DND-41 (cell line): ENCODE measurements at regions not wholly inside any gene's neighbourhood (a gene's known extent, or its start where the extent isn't known, plus 50 kb on each side); places are given as distances from the start of the nearest gene placed in this dataset.

ENCODE experiments used
- ATAC-seq: fragments of 200-7000 bp; cut with Tn5 transposase; 3 replicates; pipeline ENCODE4 v1.9.1; 2021; ENCODE audit warnings: low read depth; ENCODE audit not compliant: insufficient read depth
- DNase-seq: peaks from one replicate; pipeline ENCODE4 v3.0.0-alpha.2; 2020
- H2AFZ ChIP-seq: 2 replicates; pipeline ENCODE4 v1.6.0; 2012; ENCODE audit warnings: low read depth, low read length
- H3K27ac ChIP-seq: 2 replicates; pipeline ENCODE4 v1.5.1; 2012; ENCODE audit warnings: low read length, inconsistent platforms
- H3K27me3 ChIP-seq: fragments of 200-600 bp; sonication (generic); 2 replicates; pipeline ENCODE4 v1.6.0; 2012; ENCODE audit warnings: low read length, mild to moderate bottlenecking, inconsistent platforms; ENCODE audit not compliant: insufficient read depth, poor library complexity
- H3K36me3 ChIP-seq: 2 replicates; pipeline ENCODE4 v1.5.1; 2012; ENCODE audit warnings: low read length, inconsistent platforms; ENCODE audit not compliant: insufficient read depth
- H3K4me1 ChIP-seq: 2 replicates; pipeline ENCODE4 v1.5.1; 2012; ENCODE audit warnings: mild to moderate bottlenecking, low read length; ENCODE audit not compliant: insufficient read depth
- H3K4me2 ChIP-seq: 2 replicates; pipeline ENCODE4 v1.6.0; 2012; ENCODE audit warnings: mild to moderate bottlenecking, moderate library complexity, low read length, inconsistent platforms; ENCODE audit not compliant: insufficient read depth
- H3K4me3 ChIP-seq, 2 experiments: fragments of 200-600 bp in 1 of 2; shearing (Covaris generic) in 1 of 2; 2 replicates each; pipeline ENCODE4 v1.5.1; 2012 to 2016; ENCODE audit warnings: inconsistent platforms in 2 of 2, low read length in 2 of 2, mild to moderate bottlenecking in 2 of 2, low read depth in 1 of 2, moderate library complexity in 1 of 2
- H3K79me2 ChIP-seq: 2 replicates; pipeline ENCODE4 v1.6.0; 2012; ENCODE audit warnings: low read length, inconsistent platforms; ENCODE audit not compliant: insufficient read depth
- H3K9ac ChIP-seq: 2 replicates; pipeline ENCODE4 v1.6.0; 2012; ENCODE audit warnings: low read depth, mild to moderate bottlenecking, inconsistent platforms, low read length, moderate library complexity
- H3K9me3 ChIP-seq: 2 replicates; pipeline ENCODE4 v1.5.1; 2012; ENCODE audit warnings: low read length, moderate library complexity, mild to moderate bottlenecking, inconsistent platforms; ENCODE audit not compliant: insufficient read depth, severe bottlenecking
- H4K20me1 ChIP-seq: 2 replicates; pipeline ENCODE4 v1.6.0; 2012; ENCODE audit warnings: low read length; ENCODE audit not compliant: insufficient read depth
- EZH2 ChIP-seq: IDR thresholded peaks from 3 replicates; pipeline ENCODE4 v1.6.1; 2012; ENCODE audit warnings: borderline replicate concordance, low read depth, mild to moderate bottlenecking, moderate library complexity, low read length, inconsistent platforms; ENCODE audit not compliant: severe bottlenecking
- TF ChIP-seq, protein P1 (sequence below): IDR thresholded peaks from 2 replicates; pipeline ENCODE4 v1.5.1; 2012; ENCODE audit warnings: borderline replicate concordance, low read length, moderate library complexity, mild to moderate bottlenecking; ENCODE audit not compliant: poor library complexity, severe bottlenecking; ENCODE audit errors: extremely low read depth

DNA sequence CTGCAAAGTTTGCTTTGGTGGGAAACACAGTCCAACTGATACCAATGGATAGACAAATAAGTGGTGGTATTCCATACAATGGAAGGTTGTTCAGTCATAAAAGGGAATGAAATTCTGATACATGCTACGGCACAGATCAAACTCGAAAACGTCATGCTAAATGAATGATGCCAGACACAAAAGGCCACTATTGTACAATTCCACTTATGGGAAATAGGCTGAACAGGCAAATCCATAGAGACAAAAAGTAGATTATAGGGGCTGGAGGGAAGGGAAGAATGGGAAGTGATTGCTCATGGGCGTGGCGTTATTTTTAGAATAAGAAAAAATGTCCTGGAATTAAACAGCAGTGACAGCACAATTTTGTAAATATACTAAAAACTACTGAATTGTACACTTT, 66.0 kb upstream of the FOXK1 start:
- Histone ChIP-seq H4K20me1 (no peaks in the 10 kb centered on the region), H3K9me3 (no peaks in the 10 kb centered on the region), H3K79me2 (no peaks in the 10 kb centered on the region), H3K4me3 (no peak overlapping the region), H3K27ac (no peak overlapping the region), H3K27me3 (no peaks in the 10 kb centered on the region), H2AFZ (no peak overlapping the region), H3K36me3 (no peaks in the 10 kb centered on the region), H3K9ac (no peak overlapping the region), H3K4me2 (no peak overlapping the region), H3K4me1 (no peaks in the 10 kb centered on the region)
- no peak for ATAC-seq
- no peak for DNase-seq
- TF ChIP-seq EZH2: no peak

DNA sequence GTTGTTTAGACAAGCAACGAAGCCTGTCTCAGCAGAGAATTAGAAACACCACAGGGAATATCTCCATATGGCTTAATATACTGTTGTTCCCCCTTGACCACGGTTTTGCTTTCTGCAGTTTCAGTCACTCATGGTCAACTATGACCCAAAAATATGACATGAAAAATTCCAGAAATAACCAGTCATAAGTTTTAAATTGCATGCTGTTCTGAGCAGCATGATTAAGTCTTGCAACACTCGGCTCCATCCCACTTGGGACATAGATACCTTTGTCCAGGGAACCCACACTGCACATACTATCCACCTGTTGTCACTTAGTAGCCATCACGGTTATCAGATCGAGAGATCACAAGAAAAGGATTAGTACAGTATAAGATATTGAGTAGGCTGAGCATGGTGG, 60.7 kb upstream of the FOXK1 start:
- Histone ChIP-seq H3K36me3 (no peaks in the 10 kb centered on the region), H3K27ac (no peak overlapping the region), H3K4me1 (no peaks in the 10 kb centered on the region), H3K79me2 (no peaks in the 10 kb centered on the region), H3K9me3 (no peaks in the 10 kb centered on the region), H2AFZ (no peak overlapping the region), H3K4me2 (no peak overlapping the region), H4K20me1 (no peaks in the 10 kb centered on the region), H3K27me3 (no peaks in the 10 kb centered on the region), H3K9ac (no peak overlapping the region), H3K4me3 (no peak overlapping the region)
- no peak for DNase-seq
- TF ChIP-seq EZH2: no peak
- TF ChIP-seq, protein P1, sequence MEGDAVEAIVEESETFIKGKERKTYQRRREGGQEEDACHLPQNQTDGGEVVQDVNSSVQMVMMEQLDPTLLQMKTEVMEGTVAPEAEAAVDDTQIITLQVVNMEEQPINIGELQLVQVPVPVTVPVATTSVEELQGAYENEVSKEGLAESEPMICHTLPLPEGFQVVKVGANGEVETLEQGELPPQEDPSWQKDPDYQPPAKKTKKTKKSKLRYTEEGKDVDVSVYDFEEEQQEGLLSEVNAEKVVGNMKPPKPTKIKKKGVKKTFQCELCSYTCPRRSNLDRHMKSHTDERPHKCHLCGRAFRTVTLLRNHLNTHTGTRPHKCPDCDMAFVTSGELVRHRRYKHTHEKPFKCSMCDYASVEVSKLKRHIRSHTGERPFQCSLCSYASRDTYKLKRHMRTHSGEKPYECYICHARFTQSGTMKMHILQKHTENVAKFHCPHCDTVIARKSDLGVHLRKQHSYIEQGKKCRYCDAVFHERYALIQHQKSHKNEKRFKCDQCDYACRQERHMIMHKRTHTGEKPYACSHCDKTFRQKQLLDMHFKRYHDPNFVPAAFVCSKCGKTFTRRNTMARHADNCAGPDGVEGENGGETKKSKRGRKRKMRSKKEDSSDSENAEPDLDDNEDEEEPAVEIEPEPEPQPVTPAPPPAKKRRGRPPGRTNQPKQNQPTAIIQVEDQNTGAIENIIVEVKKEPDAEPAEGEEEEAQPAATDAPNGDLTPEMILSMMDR: no peak
- no peak for ATAC-seq

DNA sequence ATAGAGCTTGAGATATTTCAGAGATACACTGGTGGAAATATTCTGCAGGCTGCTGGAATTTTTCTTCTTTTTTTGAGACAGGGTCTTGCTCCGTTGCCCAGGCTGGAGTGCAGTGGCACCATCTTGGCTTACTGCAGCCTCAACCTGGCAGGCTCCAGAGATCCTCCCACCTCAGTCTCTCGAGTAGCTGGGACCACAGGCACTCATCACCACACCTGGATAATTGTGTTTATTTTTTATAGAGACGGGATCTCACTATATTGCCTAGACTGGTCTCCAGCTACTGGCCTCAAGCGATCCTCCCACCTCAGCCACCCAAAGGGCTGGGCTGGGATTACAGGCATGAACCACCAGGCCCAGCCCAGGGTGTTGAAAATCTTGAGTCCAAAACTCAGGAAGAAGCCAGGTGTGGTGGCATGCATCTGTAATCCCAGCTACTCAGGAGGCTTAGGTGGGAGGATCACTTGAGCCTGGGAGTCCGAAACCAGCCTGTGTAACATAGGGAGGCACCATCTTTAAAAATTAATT, 55.7 kb upstream of the FOXK1 start:
- Histone ChIP-seq H2AFZ (no peak overlapping the region), H3K9ac (no peak overlapping the region), H3K27ac (no peak overlapping the region), H3K36me3 (no peaks in the 10 kb centered on the region), H4K20me1 (no peaks in the 10 kb centered on the region), H3K4me1 (no peaks in the 10 kb centered on the region), H3K9me3 (no peaks in the 10 kb centered on the region), H3K4me3 (no peak overlapping the region), H3K4me2 (no peak overlapping the region), H3K27me3 (no peaks in the 10 kb centered on the region), H3K79me2 (no peaks in the 10 kb centered on the region)
- ATAC-seq (no peak), DNase-seq (no peak)
- TF ChIP-seq, protein P1: no peak
- TF ChIP-seq EZH2: no peak

DNA sequence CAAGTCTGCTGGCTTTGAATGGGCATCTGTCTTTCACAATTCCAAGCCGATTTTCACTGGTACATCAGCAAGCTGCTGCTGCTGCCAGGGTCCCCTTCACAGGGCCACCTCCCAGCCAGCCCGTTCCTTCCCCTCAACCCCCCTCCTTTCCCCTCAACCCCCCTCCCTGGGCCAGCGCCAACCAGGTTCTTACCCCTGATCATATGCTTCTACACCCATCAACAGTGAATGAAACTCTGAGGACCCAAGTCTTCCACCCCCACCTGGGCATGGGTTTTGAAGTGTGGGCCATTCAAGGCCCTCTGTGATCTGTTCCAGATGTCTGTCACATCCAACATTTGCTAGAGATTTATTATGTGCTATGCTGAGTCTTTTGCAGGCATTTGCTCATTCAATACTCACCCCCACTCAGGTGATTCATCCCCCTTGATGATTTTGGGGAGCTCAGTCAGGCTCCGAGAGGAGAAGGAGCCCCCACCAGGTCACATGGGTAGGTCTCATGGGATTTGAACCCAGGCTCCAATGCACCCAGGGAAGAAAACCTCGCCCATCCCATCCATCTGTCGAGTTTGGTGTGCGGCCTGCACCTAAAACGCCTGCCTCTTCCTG, 52.7 kb upstream of the FOXK1 start:
- no peak overlapping the region for H3K4me2 ChIP-seq
- H3K36me3 ChIP-seq: no peaks in the 10 kb centered on the region
- DNase-seq: no peak
- no peak overlapping the region for H2AFZ ChIP-seq
- H3K4me1 ChIP-seq: no peaks in the 10 kb centered on the region
- H4K20me1 ChIP-seq: no peaks in the 10 kb centered on the region
- H3K27me3 ChIP-seq: peaks cover 4% of the 10 kb centered on the region
- no peak overlapping the region for H3K9ac ChIP-seq
- H3K79me2 ChIP-seq: no peaks in the 10 kb centered on the region
- H3K4me3 ChIP-seq: no peak overlapping the region
- ATAC-seq: no peak
- no peak overlapping the region for H3K27ac ChIP-seq
- H3K9me3 ChIP-seq: no peaks in the 10 kb centered on the region
- TF ChIP-seq, protein P1: no peak
- TF ChIP-seq EZH2: no peak
